Body of pancreas (tissue), 4 donors: ENCODE measurements at regions not wholly inside any gene's neighbourhood (a gene's known extent, or its start where the extent isn't known, plus 50 kb on each side); places are given as distances from the start of the nearest gene placed in this dataset.

Source experiments
- ATAC-seq: fragments of 150-250 bp; one replicate; pipeline ENCODE4 v1.9.1; 2016
- DNase-seq, 4 donors: peaks; one replicate each; pipeline ENCODE4 v3.0.0-alpha.2; 2019
- H3K27ac ChIP-seq, 4 donors: fragments of 200-600 bp; sonication (generic); 1 replicate in 3 of 4; 2 replicates in 1 of 4; pipeline versions ENCODE4 v1.5.1 to v1.6.1; 2016 to 2019; ENCODE audit warnings: mild to moderate bottlenecking in 1 of 4, mixed read lengths in 1 of 4, moderate library complexity in 1 of 4
- H3K27me3 ChIP-seq, 2 donors: fragments of 200-600 bp; sonication (generic); one replicate each; pipeline ENCODE4 v1.6.0; 2016; ENCODE audit warnings: mild to moderate bottlenecking in 1 of 2
- H3K36me3 ChIP-seq, 2 donors: fragments of 200-600 bp; sonication (generic); replicated peaks in 1 of 2; 2 replicates each; pipeline ENCODE4 v1.5.1; 2016; ENCODE audit warnings: low read depth in 2 of 2; ENCODE audit not compliant: insufficient read depth in 1 of 2
- H3K4me1 ChIP-seq: fragments of 200-600 bp; sonication (generic); one replicate; pipeline ENCODE4 v1.6.0; 2016
- H3K4me3 ChIP-seq, 2 donors: fragments of 200-600 bp; sonication (generic); 1 replicate in 1 of 2; 2 replicates in 1 of 2; pipeline ENCODE4 v1.5.1; 2016 to 2019
- H3K9me3 ChIP-seq, 3 donors: fragments of 200-600 bp; sonication (generic); 1 replicate in 2 of 3; 2 replicates in 1 of 3; pipeline ENCODE4 v1.5.1; 2016
- POLR2A ChIP-seq, 3 donors: fragments of 450-650 bp; IDR thresholded peaks; one replicate each; pipeline ENCODE4 v1.6.1; 2016; ENCODE audit warnings: antibody characterized with exemption in 3 of 3, mild to moderate bottlenecking in 2 of 3
- WGBS, 2 donors: methylation state at CpG; one replicate each; pipeline ENCODE4 v1.1.5; 2017; 5-methylcytosine and 5-hydroxymethylcytosine counted together
- intact Hi-C: fragments of 100-400 bp; cut with DNase I; formaldehyde crosslinking; loops from one replicate; pipeline ENCODE4 v1.15.1; 2023
- TF ChIP-seq, protein P1 (sequence below), 7 experiments: fragments of 450-650 bp in 4 of 7; fragments of 200-600 bp in 3 of 7; sonication (generic) in 3 of 7; IDR thresholded peaks; one replicate each; pipeline ENCODE4 v1.5.1; 2016 to 2019; ENCODE audit warnings: antibody characterized with exemption in 7 of 7

- 64 to 68% methylated on average over 5 of the region's 5 CpGs for WGBS, 2 donors
- no peak overlapping the region for H3K27ac ChIP-seq
- DNase-seq (no peak), ATAC-seq (no peak)
- intact Hi-C loops: no loop called here
- no peak overlapping the region for H3K4me3 ChIP-seq
- no peaks in the 10 kb centered on the region for H3K4me1 ChIP-seq
- H3K9me3 ChIP-seq: no peaks in the 10 kb centered on the region
- TF ChIP-seq, protein P1, sequence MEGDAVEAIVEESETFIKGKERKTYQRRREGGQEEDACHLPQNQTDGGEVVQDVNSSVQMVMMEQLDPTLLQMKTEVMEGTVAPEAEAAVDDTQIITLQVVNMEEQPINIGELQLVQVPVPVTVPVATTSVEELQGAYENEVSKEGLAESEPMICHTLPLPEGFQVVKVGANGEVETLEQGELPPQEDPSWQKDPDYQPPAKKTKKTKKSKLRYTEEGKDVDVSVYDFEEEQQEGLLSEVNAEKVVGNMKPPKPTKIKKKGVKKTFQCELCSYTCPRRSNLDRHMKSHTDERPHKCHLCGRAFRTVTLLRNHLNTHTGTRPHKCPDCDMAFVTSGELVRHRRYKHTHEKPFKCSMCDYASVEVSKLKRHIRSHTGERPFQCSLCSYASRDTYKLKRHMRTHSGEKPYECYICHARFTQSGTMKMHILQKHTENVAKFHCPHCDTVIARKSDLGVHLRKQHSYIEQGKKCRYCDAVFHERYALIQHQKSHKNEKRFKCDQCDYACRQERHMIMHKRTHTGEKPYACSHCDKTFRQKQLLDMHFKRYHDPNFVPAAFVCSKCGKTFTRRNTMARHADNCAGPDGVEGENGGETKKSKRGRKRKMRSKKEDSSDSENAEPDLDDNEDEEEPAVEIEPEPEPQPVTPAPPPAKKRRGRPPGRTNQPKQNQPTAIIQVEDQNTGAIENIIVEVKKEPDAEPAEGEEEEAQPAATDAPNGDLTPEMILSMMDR (IDR thresholded peaks at IDR 0.05): no peak
- TF ChIP-seq POLR2A (IDR thresholded peaks at IDR 0.05): no peak
- H3K27me3 ChIP-seq: no peaks in the 10 kb centered on the region
- H3K36me3 ChIP-seq: no peaks in the 10 kb centered on the region
Observed at GRCh38 chr9:78563269-78563668, 266.3 kb downstream of the PSAT1 start.

- Histone ChIP-seq H3K27ac (no peak overlapping the region), H3K36me3 (no peaks in the 10 kb centered on the region), H3K4me3 (no peak overlapping the region), H3K9me3 (no peaks in the 10 kb centered on the region), H3K27me3 (no peaks in the 10 kb centered on the region), H3K4me1 (no peaks in the 10 kb centered on the region)
- intact Hi-C loops: no loop called here
- ATAC-seq (no peak), DNase-seq (no peak)
- 58 to 60% methylated on average over 5 of the region's 5 CpGs for WGBS, 2 donors
- TF ChIP-seq, protein P1 (IDR thresholded peaks at IDR 0.05): no peak
Observed at GRCh38 chr9:78565481-78565880, 268.6 kb downstream of the PSAT1 start.

- Histone ChIP-seq H3K27ac (no peak overlapping the region), H3K27me3 (no peaks in the 10 kb centered on the region), H3K9me3 (no peaks in the 10 kb centered on the region), H3K36me3 (no peaks in the 10 kb centered on the region), H3K4me3 (no peak overlapping the region), H3K4me1 (no peaks in the 10 kb centered on the region)
- no peak for ATAC-seq
- DNase-seq: no peak
- TF ChIP-seq, protein P1 (IDR thresholded peaks at IDR 0.05): no peak
- TF ChIP-seq POLR2A (IDR thresholded peaks at IDR 0.05): no peak
- WGBS, 2 donors: 78 to 87% methylated on average over 2 of the region's 2 CpGs
- intact Hi-C loops: no loop called here
Observed at GRCh38 chr9:78566521-78566920, 269.6 kb downstream of the PSAT1 start.

GRCh38 chr9:78566948-78567675 is 270.2 kb downstream of the PSAT1 start:
- intact Hi-C loops: no loop called here
- H3K27ac ChIP-seq: no peak overlapping the region
- no peaks in the 10 kb centered on the region for H3K36me3 ChIP-seq
- no peak for ATAC-seq
- no peaks in the 10 kb centered on the region for H3K27me3 ChIP-seq
- TF ChIP-seq, protein P1 (IDR thresholded peaks at IDR 0.05): no peak
- no peak for TF ChIP-seq POLR2A (IDR thresholded peaks at IDR 0.05)
- no peaks in the 10 kb centered on the region for H3K4me1 ChIP-seq
- no peak overlapping the region for H3K4me3 ChIP-seq
- no peaks in the 10 kb centered on the region for H3K9me3 ChIP-seq
- WGBS, 2 donors: 70 to 78% methylated on average over 5 of the region's 5 CpGs
- no peak for DNase-seq

DNA sequence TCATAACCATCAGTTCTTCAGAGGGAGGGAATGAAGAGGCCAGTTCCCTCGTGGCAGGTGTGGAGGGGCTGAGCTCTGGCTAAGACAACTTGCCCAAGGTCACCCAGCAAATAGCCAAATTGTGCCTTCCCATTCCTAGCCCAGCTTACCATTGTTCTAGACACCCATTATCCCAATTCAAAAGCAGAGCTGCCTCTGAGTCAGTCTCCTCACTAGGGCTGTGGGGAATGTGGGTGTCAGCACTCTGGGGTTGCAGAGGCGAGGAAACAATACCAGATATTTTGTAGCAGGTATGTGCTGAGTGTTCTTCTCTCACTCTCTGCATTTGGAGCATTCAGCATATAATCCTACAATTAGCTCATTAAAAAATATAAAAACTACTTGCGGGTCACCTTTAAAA is 270.8 kb downstream of the PSAT1 start:
- intact Hi-C loops: no loop called here
- DNase-seq (no peak), ATAC-seq (no peak)
- Histone ChIP-seq H3K9me3 (no peaks in the 10 kb centered on the region), H3K36me3 (no peaks in the 10 kb centered on the region), H3K4me3 (no peak overlapping the region), H3K27ac (no peak overlapping the region), H3K4me1 (no peaks in the 10 kb centered on the region), H3K27me3 (no peaks in the 10 kb centered on the region)
- WGBS, 2 donors: 74 to 75% methylated on average over 3 of the region's 3 CpGs
- no peak for TF ChIP-seq POLR2A (IDR thresholded peaks at IDR 0.05)
- TF ChIP-seq, protein P1 (IDR thresholded peaks at IDR 0.05): no peak
